A549 (cell line): ENCODE measurements at regions not wholly inside any gene's neighbourhood (a gene's known extent, or its start where the extent isn't known, plus 50 kb on each side); places are given as distances from the start of the nearest gene placed in this dataset.

ENCODE experiments used
- ATAC-seq, 2 experiments: fragments of 200-7000 bp in 1 of 2; fragments of >200 bp in 1 of 2; cut with Nextera tagmentation in 1 of 2; cut with Tn5 transposase in 1 of 2; 3 replicates each; pipeline versions ENCODE4 v1.8.0 to v1.9.1; 2018 to 2020; ENCODE audit warnings: mild to moderate bottlenecking in 1 of 2, moderate library complexity in 1 of 2
- CTCF ChIA-PET: fragments of 300-600 bp; sonication (Branson Sonifier 250); formaldehyde crosslinking; extraction: SDS; loops from one replicate; lab custom pipeline; 2021; ENCODE audit warnings: antibody characterized with exemption, inconsistent platforms; lab: Yijun Ruan, JAX
- POLR2A ChIA-PET: fragments of 350-600 bp; formaldehyde crosslinking; extraction: SDS; loops from one replicate; lab custom pipeline; 2021; ENCODE audit warnings: antibody characterized with exemption, inconsistent platforms; lab: Yijun Ruan, JAX
- DNase-seq, 2 experiments: peaks; one replicate each; pipeline versions ENCODE4 v3.0.0 to v3.0.0-alpha.2; 2011 to 2016; ENCODE audit warnings: low read depth in 1 of 2, low spot score in 1 of 2
- FAIRE-seq: peaks from 2 replicates; lab custom pipeline; 2011; peaks lifted over from hg19 to GRCh38; lab: Jason Lieb, UNC
- H3K27ac ChIP-seq, 2 experiments: fragments of >200 bp; sonication (Bioruptor Twin); formaldehyde crosslinking; 3 replicates each; pipeline ENCODE4 v1.5.1; 2016 to 2017
- H3K4me1 ChIP-seq: fragments of >200 bp; sonication (Bioruptor Twin); formaldehyde crosslinking; 3 replicates; pipeline ENCODE4 v1.6.1; 2016
- H3K4me2 ChIP-seq: fragments of >200 bp; sonication (Bioruptor Twin); formaldehyde crosslinking; 3 replicates; pipeline ENCODE4 v1.6.1; 2016
- H3K4me3 ChIP-seq: fragments of >200 bp; sonication (Bioruptor Twin); formaldehyde crosslinking; 3 replicates; pipeline ENCODE4 v1.5.1; 2016
- H3K9me3 ChIP-seq: fragments of >200 bp; sonication (Bioruptor Twin); formaldehyde crosslinking; 3 replicates; pipeline ENCODE4 v1.6.1; 2016
- CBX2 ChIP-seq: fragments of 200-600 bp; sonication (generic); IDR thresholded peaks from 2 replicates; pipeline ENCODE4 v1.6.1; 2016; ENCODE audit warnings: low read depth, mild to moderate bottlenecking, borderline replicate concordance
- CBX8 ChIP-seq: fragments of 200-600 bp; sonication (generic); IDR thresholded peaks from 2 replicates; pipeline ENCODE4 v1.6.1; 2016
- CEBPB ChIP-seq, 2 experiments: fragments of >200 bp in 1 of 2; sonication (Bioruptor Twin) in 1 of 2; formaldehyde crosslinking in 1 of 2; IDR thresholded peaks; 2 replicates each; pipeline ENCODE4 v1.6.1; 2012 to 2016
- EHMT2 ChIP-seq: fragments of 200-600 bp; sonication (generic); IDR thresholded peaks from 2 replicates; pipeline ENCODE4 v1.6.1; 2016; ENCODE audit warnings: antibody characterized with exemption, low read depth, mild to moderate bottlenecking, moderate library complexity
- EP300 ChIP-seq, 2 experiments: fragments of >200 bp; sonication (Bioruptor Twin); formaldehyde crosslinking; IDR thresholded peaks; 2 replicates in 1 of 2; 3 replicates in 1 of 2; pipeline ENCODE4 v1.6.1; 2016 to 2017
- ESRRA ChIP-seq: fragments of 150-350 bp; IDR thresholded peaks from 2 replicates; pipeline ENCODE4 v1.6.1; 2014; ENCODE audit warnings: mild to moderate bottlenecking, low read length, borderline replicate concordance
- FOSB ChIP-seq: fragments of 250-450 bp; sonication (Bioruptor Pico); IDR thresholded peaks from 2 replicates; pipeline ENCODE4 v1.5.0; 2020; ENCODE audit warnings: mild to moderate bottlenecking, moderate library complexity
- FOSL2 ChIP-seq, 2 experiments: fragments of 450-650 bp in 1 of 2; fragments of >200 bp in 1 of 2; sonication (Bioruptor Twin) in 1 of 2; formaldehyde crosslinking; IDR thresholded peaks; 2 replicates each; pipeline versions ENCODE4 v1.5.0 to v1.6.1; 2016 to 2020; ENCODE audit warnings: mild to moderate bottlenecking in 1 of 2, moderate library complexity in 1 of 2
- GATA3 ChIP-seq: IDR thresholded peaks from 2 replicates; pipeline ENCODE4 v1.6.1; 2012; ENCODE audit warnings: borderline replicate concordance
- HMGXB4 ChIP-seq: fragments of 250-450 bp; sonication (Bioruptor Pico); IDR thresholded peaks from 2 replicates; pipeline ENCODE4 v1.5.0; 2021; ENCODE audit warnings: mild to moderate bottlenecking, moderate library complexity, borderline replicate concordance
- HOXB13 ChIP-seq: fragments of 250-450 bp; sonication (Bioruptor Pico); IDR thresholded peaks from 2 replicates; pipeline ENCODE4 v1.5.0; 2020; ENCODE audit warnings: low read depth, mild to moderate bottlenecking, moderate library complexity
- JUNB ChIP-seq: fragments of >200 bp; sonication (Bioruptor Twin); formaldehyde crosslinking; IDR thresholded peaks from 2 replicates; pipeline ENCODE4 v1.6.1; 2016
- MAX ChIP-seq: IDR thresholded peaks from 2 replicates; pipeline ENCODE4 v1.6.1; 2012
- MAZ ChIP-seq: fragments of 150-350 bp; IDR thresholded peaks from 2 replicates; pipeline ENCODE4 v1.6.1; 2014; ENCODE audit warnings: antibody characterized with exemption, low read depth, low read length, borderline replicate concordance
- NR3C1 ChIP-seq: fragments of >200 bp; sonication (Bioruptor Twin); formaldehyde crosslinking; IDR thresholded peaks from 3 replicates; pipeline ENCODE4 v1.6.1; 2017
- PBX3 ChIP-seq: IDR thresholded peaks from 2 replicates; pipeline ENCODE4 v1.6.1; 2012
- RAD21 ChIP-seq, 2 experiments: fragments of >200 bp in 1 of 2; sonication (Bioruptor Twin) in 1 of 2; formaldehyde crosslinking in 1 of 2; IDR thresholded peaks in 1 of 2; conservative IDR thresholded peaks in 1 of 2; 2 replicates in 1 of 2; 3 replicates in 1 of 2; pipeline ENCODE4 v1.6.1; 2012 to 2018; ENCODE audit warnings: inconsistent platforms in 1 of 2
- RARB ChIP-seq: fragments of 250-450 bp; sonication (Bioruptor Pico); IDR thresholded peaks from 2 replicates; pipeline ENCODE4 v1.8.0; 2021; ENCODE audit warnings: mild to moderate bottlenecking, moderate library complexity
- RFX5 ChIP-seq: fragments of 450-650 bp; IDR thresholded peaks from 2 replicates; pipeline ENCODE4 v1.7.1; 2014; ENCODE audit warnings: antibody characterized with exemption, mild to moderate bottlenecking, moderate library complexity
- SREBF2 ChIP-seq: fragments of 450-650 bp; IDR thresholded peaks from 2 replicates; pipeline ENCODE4 v1.6.1; 2014; ENCODE audit warnings: mild to moderate bottlenecking, moderate library complexity
- USF2 ChIP-seq: fragments of 450-650 bp; IDR thresholded peaks from 2 replicates; pipeline ENCODE4 v1.6.1; 2014; ENCODE audit warnings: antibody characterized with exemption
- ZC3H11A ChIP-seq: fragments of 450-650 bp; IDR thresholded peaks from 2 replicates; pipeline ENCODE4 v1.6.1; 2014; ENCODE audit warnings: antibody characterized with exemption, mild to moderate bottlenecking
- ZSCAN20 ChIP-seq: fragments of 250-450 bp; sonication (Bioruptor Pico); IDR thresholded peaks from 2 replicates; pipeline ENCODE4 v1.8.0; 2022; ENCODE audit warnings: mild to moderate bottlenecking, moderate library complexity
- WGBS: methylation state at CpG from one replicate; pipeline ENCODE4 v1.1.6; 2017; ENCODE audit errors: missing lambda C conversion rate; 5-methylcytosine and 5-hydroxymethylcytosine counted together

GRCh38 chr20:58568126-58568482 lies 52.9 kb upstream of the APCDD1L start:
- Histone ChIP-seq H3K4me2 (no peak overlapping the region), H3K4me3 (no peak overlapping the region), H3K9me3 (0 out of 3 replicates have a peak, but pooled peaks cover 7% of the 10 kb centered on the region), H3K27ac (no peak overlapping the region), H3K4me1 (peaks cover 6% of the 10 kb centered on the region; the same call in 1 of the 3 replicates)
- DNase-seq (no peak), FAIRE-seq (no peak), ATAC-seq (no peak)
- ChIA-PET POLR2A (no interaction called here), CTCF (no interaction called here)
- no peak for TF ChIP-seq USF2
- TF ChIP-seq RFX5: no peak
- TF ChIP-seq MAZ: no peak
- no peak for TF ChIP-seq CBX2
- no peak for TF ChIP-seq SREBF2
- TF ChIP-seq CEBPB (IDR thresholded peaks at IDR 0.05): no peak
- TF ChIP-seq PBX3: no peak
- no peak for TF ChIP-seq ZC3H11A
- no peak for TF ChIP-seq NR3C1
- no peak for TF ChIP-seq JUNB
- WGBS: 65% methylated on average over 10 of the region's 10 CpGs

GRCh38 chr20:58567437-58567836 lies 52.2 kb upstream of the APCDD1L start:
- no peak overlapping the region for H3K4me2 ChIP-seq
- H3K9me3 ChIP-seq: 0 out of 3 replicates have a peak, but pooled peaks cover 7% of the 10 kb centered on the region
- DNase-seq (no peak), FAIRE-seq (no peak), ATAC-seq (no peak)
- TF ChIP-seq ZSCAN20 (CRISPR knock-in tag): no peak
- H3K4me1 ChIP-seq: peaks cover 6% of the 10 kb centered on the region; the same call in 1 of the 3 replicates
- ChIA-PET POLR2A (no interaction called here), CTCF (no interaction called here)
- no peak overlapping the region for H3K4me3 ChIP-seq
- H3K27ac ChIP-seq: no peak overlapping the region
- WGBS: 44% methylated on average over 13 of the region's 13 CpGs

- no peak overlapping the region for H3K27ac ChIP-seq
- FAIRE-seq (no peak), ATAC-seq (no peak)
- H3K4me3 ChIP-seq: no peak overlapping the region
- H3K9me3 ChIP-seq: 0 out of 3 replicates have a peak, but pooled peaks cover 7% of the 10 kb centered on the region
- WGBS: 55% methylated on average over 6 of the region's 6 CpGs
- H3K4me2 ChIP-seq: no peak overlapping the region
- CTCF ChIA-PET: no interaction called here
- H3K4me1 ChIP-seq: peaks cover 6% of the 10 kb centered on the region; the same call in 1 of the 3 replicates
- POLR2A ChIA-PET: no interaction called here
- TF ChIP-seq RARB (no peak), RAD21 (conservative IDR thresholded peaks at IDR 0.05 in 1 of 2, IDR thresholded peaks at IDR 0.05 in 1 of 2) (no peak), GATA3 (no peak), HMGXB4 (no peak), FOSL2 (IDR thresholded peaks at IDR 0.05) (no peak), FOSL2 (CRISPR knock-in tag; IDR thresholded peaks at IDR 0.05) (no peak), CBX8 (no peak), MAX (no peak), FOSB (CRISPR knock-in tag) (no peak), EHMT2 (no peak), ESRRA (no peak), HOXB13 (CRISPR knock-in tag) (no peak), EP300 (IDR thresholded peaks at IDR 0.05) (no peak)
- TF ChIP-seq, all 56 proteins: peak for 0
- no peak for DNase-seq
Measured at GRCh38 chr20:58566981-58567380, 51.8 kb upstream of the APCDD1L start.
